ENCODE measurements at regions not wholly inside any gene's neighbourhood (a gene's known extent, or its start where the extent isn't known, plus 50 kb on each side); places are given as distances from the start of the nearest gene placed in this dataset.

GRCh38 chr12:77319166-77319565 is 253.8 kb upstream of the E2F7 start:
- no peak overlapping the region for H3K4me3 ChIP-seq (ENCODE audit: low read depth, low read length)

DNA sequence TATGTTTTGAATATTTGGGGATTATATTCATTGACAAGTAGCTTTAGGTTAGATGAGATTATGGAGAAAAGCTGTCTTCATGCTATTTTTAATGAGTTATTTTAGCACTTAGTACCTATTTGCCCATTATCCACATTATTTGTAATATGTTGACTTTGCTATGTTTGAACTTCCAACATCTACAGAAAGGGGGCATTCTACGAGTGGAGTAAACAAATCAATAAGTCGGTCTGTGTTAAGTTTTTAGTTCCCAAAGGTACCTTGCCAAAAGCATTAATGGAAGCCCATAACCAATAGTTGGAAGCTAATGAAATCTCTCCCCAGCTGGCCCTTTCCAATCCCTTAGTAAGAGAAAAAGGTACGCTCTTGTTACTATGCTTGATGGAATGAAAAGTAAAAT is 250.0 kb upstream of the E2F7 start:
- H3K4me3 ChIP-seq (ENCODE audit: low read depth, low read length) = no peak overlapping the region

DNA sequence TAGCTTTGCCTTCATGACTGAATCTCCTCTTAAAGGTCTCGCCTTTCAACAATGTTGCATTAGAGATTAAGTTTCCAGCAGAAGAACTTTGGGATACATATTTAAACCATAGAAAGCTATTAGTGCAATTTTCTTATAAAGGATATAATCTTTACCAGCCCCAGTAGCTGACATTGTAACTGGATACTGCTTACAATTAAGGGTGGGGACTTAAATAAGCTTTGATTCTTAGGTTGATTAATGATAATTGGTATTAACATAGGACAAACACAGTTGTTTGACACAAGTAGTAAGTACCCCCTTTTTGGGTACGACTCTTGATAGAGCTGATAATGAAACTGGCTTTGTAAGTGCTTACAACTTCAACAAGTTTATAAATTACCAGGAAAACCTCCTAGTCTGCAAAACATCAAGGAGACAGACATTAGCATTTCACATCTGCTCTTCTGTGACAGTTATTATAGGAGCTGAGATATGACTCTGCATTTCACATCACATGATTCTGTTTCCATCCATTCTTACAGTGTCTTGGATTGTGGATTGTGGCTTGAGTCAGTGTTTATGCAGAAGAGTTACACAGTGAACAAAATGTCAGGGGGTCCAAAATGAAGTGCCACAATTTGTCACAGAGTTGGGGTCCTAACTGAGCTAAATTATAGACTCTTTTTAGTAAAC is 249.1 kb upstream of the E2F7 start:
- no peak overlapping the region for H3K4me3 ChIP-seq (ENCODE audit: low read depth, low read length)

- H3K4me3 ChIP-seq (ENCODE audit: low read depth, low read length) = no peak overlapping the region
These were observed 242.7 kb upstream of the E2F7 start for GRCh38 chr12:77308056-77308455.

DNA sequence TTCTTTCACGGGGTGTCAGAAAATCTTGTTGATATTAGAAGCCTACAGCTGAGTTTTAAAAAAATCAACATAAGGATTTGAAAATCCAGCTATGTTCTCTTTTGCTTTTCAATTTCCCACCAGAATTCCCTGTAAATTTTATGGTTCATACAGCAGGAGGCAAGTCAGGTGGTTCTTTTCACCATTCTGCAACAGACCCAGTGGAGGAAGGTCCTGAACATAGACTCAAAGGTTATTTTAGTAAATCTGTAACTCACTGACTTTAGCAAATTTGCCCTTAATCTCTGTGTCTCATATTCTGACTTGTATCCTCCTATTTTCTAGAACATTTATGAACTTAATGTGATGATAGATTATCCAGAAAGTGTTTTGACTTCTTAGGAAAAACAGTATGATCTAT is 235.4 kb upstream of the E2F7 start:
- H3K4me3 ChIP-seq (ENCODE audit: low read depth, low read length) = no peak overlapping the region

- H3K4me3 ChIP-seq (ENCODE audit: low read depth, low read length) = no peak overlapping the region
These were observed 234.7 kb upstream of the E2F7 start for GRCh38 chr12:77299910-77300669.

DNA sequence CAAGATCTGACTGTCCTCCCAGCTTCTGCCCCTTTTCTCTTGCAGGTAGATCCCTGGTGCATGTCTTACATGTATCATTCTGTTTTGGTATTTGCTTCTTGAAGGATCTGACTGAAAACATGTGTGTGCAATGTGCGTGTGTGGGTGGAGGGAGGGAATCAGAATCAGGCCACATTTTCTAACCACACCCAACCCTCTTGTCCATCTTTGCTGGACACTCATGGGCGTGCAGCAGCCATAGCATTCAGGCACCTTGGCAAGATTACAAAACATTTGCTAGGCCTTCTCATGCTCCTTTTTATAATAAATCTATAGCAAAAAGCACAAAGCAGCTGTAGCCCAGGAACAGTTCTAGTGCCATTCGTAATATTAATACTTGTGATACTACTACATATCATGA is 233.6 kb upstream of the E2F7 start:
- H3K4me3 ChIP-seq (ENCODE audit: low read depth, low read length) = no peak overlapping the region

GRCh38 chr12:77294016-77294415 is 228.6 kb upstream of the E2F7 start:
- no peak overlapping the region for H3K4me3 ChIP-seq (ENCODE audit: low read depth, low read length)

GRCh38 chr12:77274926-77275325 is 209.6 kb upstream of the E2F7 start:
- no peak overlapping the region for H3K4me3 ChIP-seq (ENCODE audit: low read depth, low read length)

GRCh38 chr12:77273898-77274297 is 208.5 kb upstream of the E2F7 start:
- H3K4me3 ChIP-seq (ENCODE audit: low read depth, low read length) = no peak overlapping the region

DNA sequence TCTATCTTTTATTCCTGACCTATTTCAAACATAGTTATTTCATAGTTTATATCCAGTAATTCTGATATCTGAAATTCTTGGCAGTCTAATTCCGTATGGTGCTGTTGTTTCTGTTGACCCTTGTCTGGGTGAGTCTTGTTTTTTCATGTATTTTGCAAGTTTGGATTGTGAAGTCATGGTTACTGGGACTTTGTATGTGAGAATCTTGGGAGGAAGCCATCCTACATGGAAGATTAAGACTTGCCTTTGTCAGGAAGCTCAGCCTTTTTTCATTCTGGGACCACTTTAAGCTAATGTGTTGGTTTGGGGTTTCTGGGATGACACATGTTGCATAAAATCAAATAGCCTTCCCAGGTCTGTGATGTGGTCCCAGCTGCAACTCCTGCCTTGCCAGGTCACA is 191.6 kb upstream of the E2F7 start:
- no peak overlapping the region for H3K4me3 ChIP-seq (ENCODE audit: low read depth, low read length)

- H3K4me3 ChIP-seq (ENCODE audit: low read depth, low read length) = no peak overlapping the region
These were observed 188.0 kb upstream of the E2F7 start for GRCh38 chr12:77253321-77253720.

GRCh38 chr12:77251799-77252198 is 186.4 kb upstream of the E2F7 start:
- H3K4me3 ChIP-seq (ENCODE audit: low read depth, low read length) = no peak overlapping the region

DNA sequence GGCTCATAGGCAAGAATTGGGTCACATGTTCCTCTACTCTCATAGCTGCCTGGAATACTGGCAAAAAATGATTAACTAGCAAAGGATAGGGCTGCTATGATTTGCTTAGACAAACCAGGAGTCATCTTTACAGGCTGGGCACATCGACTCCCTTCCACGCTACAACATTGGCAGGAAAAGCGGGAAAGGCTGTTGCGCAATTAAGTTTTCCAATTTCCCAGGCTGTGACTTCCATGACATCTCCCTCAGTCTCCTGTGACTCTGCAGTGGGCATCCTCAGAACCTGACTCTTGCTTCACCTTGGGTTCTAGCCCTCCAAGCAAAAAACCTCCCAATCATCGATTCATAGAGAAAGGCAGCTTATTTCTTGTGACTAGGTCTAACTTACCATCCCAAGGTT is 184.5 kb upstream of the E2F7 start:
- H3K4me3 ChIP-seq (ENCODE audit: low read depth, low read length) = no peak overlapping the region

- no peak overlapping the region for H3K4me3 ChIP-seq (ENCODE audit: low read depth, low read length)
These were observed 182.7 kb upstream of the E2F7 start for GRCh38 chr12:77248036-77248435.

DNA sequence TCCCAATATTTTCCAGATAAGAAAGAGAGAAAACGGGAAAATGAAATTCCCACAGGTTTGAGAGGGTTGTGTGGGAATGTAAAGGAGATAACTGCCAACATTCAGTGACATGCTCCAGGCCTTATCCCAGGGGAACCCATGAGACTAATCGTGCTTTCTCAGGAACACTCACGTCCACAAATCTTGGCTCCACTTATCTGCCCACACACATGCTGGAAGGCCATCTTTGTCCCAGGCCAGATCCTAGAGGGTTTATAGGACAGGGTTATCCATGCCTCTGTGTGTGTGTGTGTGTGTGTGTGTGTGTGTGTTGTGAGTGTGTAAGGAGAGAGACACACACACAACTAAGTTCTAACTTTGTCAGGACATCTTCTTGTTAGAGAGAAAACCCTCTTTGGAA is 182.2 kb upstream of the E2F7 start:
- no peak overlapping the region for H3K4me3 ChIP-seq (ENCODE audit: low read depth, low read length)

- H3K4me3 ChIP-seq (ENCODE audit: low read depth, low read length) = no peak overlapping the region
These were observed 178.0 kb upstream of the E2F7 start for GRCh38 chr12:77243345-77243744.

DNA sequence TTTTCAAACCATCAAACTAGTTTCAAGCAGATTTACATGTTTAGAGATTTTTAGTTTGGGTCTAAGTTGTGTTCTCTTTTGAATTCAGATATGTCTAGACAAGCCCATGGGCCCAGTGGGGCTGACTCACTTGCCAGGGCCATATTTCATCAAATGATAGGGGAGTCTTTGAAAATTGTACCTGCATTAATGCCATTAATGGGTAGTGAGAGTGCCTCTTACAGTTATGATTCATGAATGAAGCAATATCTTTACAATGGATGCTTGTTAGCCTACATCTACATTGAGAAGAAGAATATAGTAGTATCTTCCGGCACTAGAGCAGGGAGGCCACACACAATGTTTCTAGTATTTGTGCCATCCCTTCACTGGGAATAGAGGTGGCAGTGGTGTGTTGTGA is 174.2 kb upstream of the E2F7 start:
- H3K4me3 ChIP-seq (ENCODE audit: low read depth, low read length) = no peak overlapping the region

DNA sequence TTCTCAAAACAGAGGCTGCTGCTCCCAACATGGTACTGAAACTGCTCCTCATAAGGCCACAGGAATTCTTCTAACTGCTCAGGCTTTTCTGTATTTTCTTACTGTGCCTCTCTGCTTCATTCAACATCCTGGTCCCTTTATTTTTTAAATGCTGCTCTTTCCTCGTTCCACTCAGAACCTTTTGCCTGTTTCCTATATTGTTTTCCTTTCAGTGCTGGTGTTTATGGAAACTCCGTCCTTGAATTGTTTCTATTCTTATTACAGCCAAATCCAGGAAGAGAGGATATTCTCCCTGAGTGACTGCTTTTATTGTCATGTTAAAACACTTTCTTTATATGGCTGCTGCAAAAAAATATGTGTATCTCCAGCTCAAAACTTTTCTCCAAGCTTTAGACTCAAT is 173.0 kb upstream of the E2F7 start:
- H3K4me3 ChIP-seq (ENCODE audit: low read depth, low read length) = no peak overlapping the region

DNA sequence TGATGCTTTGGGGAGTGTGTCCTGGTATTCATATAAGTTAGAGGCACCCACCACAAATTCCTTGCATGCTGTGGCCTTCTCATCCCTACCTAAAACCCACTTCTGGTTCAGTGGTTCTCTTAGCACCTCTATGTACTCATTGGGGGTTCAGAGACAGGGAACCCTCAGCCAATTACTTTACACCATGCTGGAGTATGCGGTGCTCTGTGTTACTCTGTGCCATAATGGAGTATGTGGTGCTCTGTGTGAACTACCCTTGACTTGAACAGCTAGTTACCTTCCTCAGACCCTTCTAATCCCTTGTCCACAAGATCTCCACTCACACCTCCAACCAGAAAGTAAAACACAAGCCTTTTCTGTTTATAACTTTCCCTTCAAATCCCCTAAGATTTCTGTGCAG is 172.5 kb upstream of the E2F7 start:
- no peak overlapping the region for H3K4me3 ChIP-seq (ENCODE audit: low read depth, low read length)

DNA sequence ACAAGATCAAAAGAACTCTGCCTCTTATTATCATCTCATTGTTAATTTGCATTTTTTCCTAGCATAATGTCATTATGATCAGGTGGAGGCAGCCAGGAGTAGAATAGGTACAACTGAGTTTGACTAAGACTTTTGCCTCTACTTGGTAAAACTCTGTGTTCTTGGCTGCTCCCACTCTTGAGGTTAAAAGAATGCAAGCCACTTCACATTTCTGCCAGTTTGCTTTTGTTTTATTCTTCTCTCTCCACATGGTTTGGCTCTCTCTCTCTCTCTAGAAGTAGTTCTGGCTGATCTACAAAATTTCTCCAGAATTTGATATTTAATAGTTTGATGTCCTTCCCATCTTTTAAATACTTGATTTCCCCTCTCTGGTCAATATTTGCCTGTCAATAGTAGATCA is 170.7 kb upstream of the E2F7 start:
- no peak overlapping the region for H3K4me3 ChIP-seq (ENCODE audit: low read depth, low read length)

DNA sequence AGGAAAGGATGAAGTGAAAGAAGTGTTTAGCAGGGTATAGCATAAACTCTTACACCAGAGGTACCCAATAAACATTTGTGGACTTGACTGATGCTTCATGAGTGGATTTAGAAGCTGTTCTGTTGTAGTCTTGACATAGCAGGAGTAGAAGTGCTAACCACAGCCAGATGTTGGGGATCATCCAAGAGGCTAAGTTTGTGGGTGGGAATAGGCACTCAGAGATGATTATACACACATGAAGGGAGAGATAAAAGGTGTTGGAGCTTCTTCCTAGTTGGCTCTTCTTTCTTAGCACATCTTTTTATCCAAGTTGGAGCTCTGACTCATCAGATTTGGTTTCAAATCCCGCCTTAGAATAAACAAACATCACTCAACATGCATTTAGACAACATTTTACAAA is 166.7 kb upstream of the E2F7 start:
- H3K4me3 ChIP-seq (ENCODE audit: low read depth, low read length) = no peak overlapping the region

GRCh38 chr12:77231501-77231918 is 166.1 kb upstream of the E2F7 start:
- H3K4me3 ChIP-seq (ENCODE audit: low read depth, low read length) = no peak overlapping the region

All from iPS-11a (cell line).